ENCODE measurements at regions not wholly inside any gene's neighbourhood (a gene's known extent, or its start where the extent isn't known, plus 50 kb on each side); places are given as distances from the start of the nearest gene placed in this dataset.

DNA sequence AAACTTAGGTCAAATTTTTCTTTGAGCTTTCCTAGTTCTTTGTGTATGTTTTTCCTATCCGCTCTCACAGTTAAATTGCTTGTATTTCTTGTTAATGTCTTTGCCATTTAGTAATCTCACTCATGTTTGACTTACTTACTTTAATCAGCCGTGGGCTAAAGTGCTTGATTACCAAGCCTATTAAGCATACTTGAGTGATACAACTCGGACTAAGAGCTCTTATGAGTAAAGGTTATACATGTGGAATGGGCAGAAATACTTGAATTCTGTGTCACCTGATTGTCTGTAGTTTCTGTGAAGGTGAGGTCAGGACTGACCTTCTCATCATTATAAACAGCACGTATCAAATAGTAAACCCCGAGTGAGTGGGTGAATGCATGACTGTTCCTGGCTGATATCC is 664.5 kb downstream of the PDHA2 start:
- Histone ChIP-seq H3K4me1 (ENCODE audit: insufficient read depth, low read length, poor library complexity, severe bottlenecking) (no peaks in the 10 kb centered on the region), H3K9me2 (ENCODE audit: insufficient read depth, low read length) (no peaks in the 10 kb centered on the region), H3K9me3 (ENCODE audit: low read length) (no peaks in the 10 kb centered on the region), H4K20me1 (ENCODE audit: insufficient read depth, low read length) (no peaks in the 10 kb centered on the region), H3K4me2 (ENCODE audit: low read length) (no peak overlapping the region), H3K27ac (ENCODE audit: low read depth, low read length, poor library complexity, severe bottlenecking) (no peak overlapping the region), H2AFZ (ENCODE audit: low read length) (no peak overlapping the region), H3K36me3 (ENCODE audit: insufficient read depth, low read length) (no peaks in the 10 kb centered on the region), H3K4me3 (ENCODE audit: low read depth, low read length, poor library complexity, severe bottlenecking) (no peak overlapping the region), H3K79me2 (ENCODE audit: insufficient read depth, low read depth, low read length) (no peaks in the 10 kb centered on the region)
- ChIA-PET CTCF (ENCODE audit: unreplicated experiment) (no interaction called here), POLR2A (no interaction called here)
- intact Hi-C loops (cut with micrococcal nuclease; ENCODE audit: unreplicated experiment): no loop called here
- TF ChIP-seq, protein P1, sequence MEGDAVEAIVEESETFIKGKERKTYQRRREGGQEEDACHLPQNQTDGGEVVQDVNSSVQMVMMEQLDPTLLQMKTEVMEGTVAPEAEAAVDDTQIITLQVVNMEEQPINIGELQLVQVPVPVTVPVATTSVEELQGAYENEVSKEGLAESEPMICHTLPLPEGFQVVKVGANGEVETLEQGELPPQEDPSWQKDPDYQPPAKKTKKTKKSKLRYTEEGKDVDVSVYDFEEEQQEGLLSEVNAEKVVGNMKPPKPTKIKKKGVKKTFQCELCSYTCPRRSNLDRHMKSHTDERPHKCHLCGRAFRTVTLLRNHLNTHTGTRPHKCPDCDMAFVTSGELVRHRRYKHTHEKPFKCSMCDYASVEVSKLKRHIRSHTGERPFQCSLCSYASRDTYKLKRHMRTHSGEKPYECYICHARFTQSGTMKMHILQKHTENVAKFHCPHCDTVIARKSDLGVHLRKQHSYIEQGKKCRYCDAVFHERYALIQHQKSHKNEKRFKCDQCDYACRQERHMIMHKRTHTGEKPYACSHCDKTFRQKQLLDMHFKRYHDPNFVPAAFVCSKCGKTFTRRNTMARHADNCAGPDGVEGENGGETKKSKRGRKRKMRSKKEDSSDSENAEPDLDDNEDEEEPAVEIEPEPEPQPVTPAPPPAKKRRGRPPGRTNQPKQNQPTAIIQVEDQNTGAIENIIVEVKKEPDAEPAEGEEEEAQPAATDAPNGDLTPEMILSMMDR (conservative IDR thresholded peaks at IDR 0.05; ENCODE audit: low read length): no peak
- no peak for TF ChIP-seq EZH2phosphoT487 (IDR thresholded peaks at IDR 0.05; ENCODE audit: borderline replicate concordance, low read depth, low read length)
- no TSS peak for BruUV-seq (replicated peaks)
- no peak for DNase-seq (ENCODE audit: low spot score)

DNA sequence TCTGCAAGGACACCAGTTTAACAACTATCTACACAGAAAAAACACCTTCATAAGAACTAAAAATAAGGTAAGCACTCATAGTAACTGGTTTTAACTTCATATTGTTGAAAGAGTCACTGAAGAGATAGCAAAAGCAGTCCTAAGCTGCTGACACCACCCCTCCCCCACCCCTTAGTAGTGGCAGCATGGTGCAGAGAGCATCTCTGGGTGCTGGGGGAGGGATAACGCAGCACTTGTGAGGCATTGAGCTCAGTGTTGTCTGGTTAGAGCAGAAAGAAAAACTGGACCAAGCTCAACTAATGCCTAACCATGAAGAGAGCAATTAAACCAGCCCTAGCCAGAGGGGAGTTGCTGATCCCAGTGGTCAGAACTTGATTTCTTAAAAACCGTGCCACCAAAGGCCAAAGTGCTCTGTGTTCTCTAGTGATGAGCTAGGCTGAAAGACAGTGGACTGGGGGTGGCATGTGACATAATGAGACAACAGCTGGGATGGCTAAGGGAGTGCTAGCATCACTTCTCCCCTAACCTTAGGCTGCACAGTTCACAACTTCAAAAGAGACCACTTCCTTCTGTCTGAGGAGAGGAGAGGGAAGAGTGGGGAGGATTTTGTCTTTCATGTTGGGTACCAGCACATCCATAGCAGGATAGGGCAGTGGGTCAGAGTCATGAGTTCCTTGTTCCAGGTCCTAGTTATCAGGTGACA is 669.3 kb downstream of the PDHA2 start:
- Histone ChIP-seq H3K27ac (ENCODE audit: low read depth, low read length, poor library complexity, severe bottlenecking) (no peak overlapping the region), H3K9me3 (ENCODE audit: low read length) (no peaks in the 10 kb centered on the region), H3K9me2 (ENCODE audit: insufficient read depth, low read length) (no peaks in the 10 kb centered on the region), H4K20me1 (ENCODE audit: insufficient read depth, low read length) (no peaks in the 10 kb centered on the region), H3K79me2 (ENCODE audit: insufficient read depth, low read depth, low read length) (no peaks in the 10 kb centered on the region), H3K36me3 (ENCODE audit: insufficient read depth, low read length) (no peaks in the 10 kb centered on the region), H3K4me1 (ENCODE audit: insufficient read depth, low read length, poor library complexity, severe bottlenecking) (no peaks in the 10 kb centered on the region), H3K4me2 (ENCODE audit: low read length) (no peak overlapping the region), H3K4me3 (ENCODE audit: low read depth, low read length, poor library complexity, severe bottlenecking) (no peak overlapping the region), H2AFZ (ENCODE audit: low read length) (no peak overlapping the region)
- no peak for DNase-seq (ENCODE audit: low spot score)
- POLR2A ChIA-PET: interaction anchor here (0.5 kb wide), 1 partner anchor 191 kb away, joined by 3 read pairs; no protein-coding TSS in a partner anchor
- intact Hi-C loops (cut with micrococcal nuclease; ENCODE audit: unreplicated experiment): no loop called here
- TF ChIP-seq, protein P1 (conservative IDR thresholded peaks at IDR 0.05; ENCODE audit: low read length): no peak
- TF ChIP-seq EZH2phosphoT487 (IDR thresholded peaks at IDR 0.05; ENCODE audit: borderline replicate concordance, low read depth, low read length): no peak
- no TSS peak for BruUV-seq (replicated peaks)
- CTCF ChIA-PET (ENCODE audit: unreplicated experiment): no interaction called here

DNA sequence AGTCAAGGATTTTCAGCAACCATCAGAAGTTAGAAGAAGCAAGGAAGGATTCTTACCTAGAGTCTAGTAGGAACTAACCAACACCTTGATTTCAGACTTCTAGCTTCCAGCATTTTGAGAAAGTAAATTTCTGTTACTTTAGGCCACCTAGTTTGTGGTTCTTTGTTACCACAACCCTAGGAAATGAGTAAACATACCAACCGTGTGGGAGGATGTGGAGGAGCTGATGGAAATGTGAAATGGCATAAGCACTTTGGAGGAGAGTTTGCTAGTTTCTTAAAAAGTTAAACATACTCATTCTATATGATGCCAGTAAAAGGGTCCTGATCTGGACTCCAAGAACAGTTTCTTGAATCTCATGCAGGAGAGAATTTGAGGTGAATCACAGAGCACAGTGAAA is 679.4 kb downstream of the PDHA2 start:
- H3K36me3 ChIP-seq (ENCODE audit: insufficient read depth, low read length): no peaks in the 10 kb centered on the region
- no peak overlapping the region for H3K4me3 ChIP-seq (ENCODE audit: low read depth, low read length, poor library complexity, severe bottlenecking)
- DNase-seq (ENCODE audit: low spot score): no peak
- no peak overlapping the region for H3K27ac ChIP-seq (ENCODE audit: low read depth, low read length, poor library complexity, severe bottlenecking)
- no peaks in the 10 kb centered on the region for H4K20me1 ChIP-seq (ENCODE audit: insufficient read depth, low read length)
- H3K9me2 ChIP-seq (ENCODE audit: insufficient read depth, low read length): no peaks in the 10 kb centered on the region
- no peak overlapping the region for H2AFZ ChIP-seq (ENCODE audit: low read length)
- no peaks in the 10 kb centered on the region for H3K4me1 ChIP-seq (ENCODE audit: insufficient read depth, low read length, poor library complexity, severe bottlenecking)
- ChIA-PET CTCF (ENCODE audit: unreplicated experiment) (no interaction called here), POLR2A (no interaction called here)
- intact Hi-C loops (cut with micrococcal nuclease; ENCODE audit: unreplicated experiment): no loop called here
- no peak overlapping the region for H3K4me2 ChIP-seq (ENCODE audit: low read length)
- no peaks in the 10 kb centered on the region for H3K79me2 ChIP-seq (ENCODE audit: insufficient read depth, low read depth, low read length)
- BruUV-seq (replicated peaks): no TSS peak
- no peaks in the 10 kb centered on the region for H3K9me3 ChIP-seq (ENCODE audit: low read length)
- TF ChIP-seq, protein P1 (conservative IDR thresholded peaks at IDR 0.05; ENCODE audit: low read length): no peak
- no peak for TF ChIP-seq EZH2phosphoT487 (IDR thresholded peaks at IDR 0.05; ENCODE audit: borderline replicate concordance, low read depth, low read length)

All from OCI-LY7 (cell line).